ENCODE measurements at regions not wholly inside any gene's neighbourhood (a gene's known extent, or its start where the extent isn't known, plus 50 kb on each side); places are given as distances from the start of the nearest gene placed in this dataset.

- no TSS peak for BruUV-seq (replicated peaks)
- peaks cover 13% of the 10 kb centered on the region for H3K9me3 ChIP-seq
- POLR2A ChIA-PET, result no interaction called here
- no peaks in the 10 kb centered on the region for H3K27me3 ChIP-seq (replicated peaks; ENCODE audit: control insufficient read depth, insufficient read depth, low read length)
- Mint-ChIP-seq H3K4me3 (ENCODE audit: unreplicated experiment) (no peak overlapping the region), H3K27me3 (ENCODE audit: insufficient read depth, unreplicated experiment) (no peaks in the 10 kb centered on the region), H3K36me3 (ENCODE audit: insufficient read depth, unreplicated experiment) (no peaks in the 10 kb centered on the region), H3K27ac (ENCODE audit: unreplicated experiment) (no peak overlapping the region), H3K9me3 (ENCODE audit: unreplicated experiment) (peaks cover 26% of the 10 kb centered on the region), H3K4me1 (ENCODE audit: low read depth, unreplicated experiment) (no peaks in the 10 kb centered on the region)
- intact Hi-C loops (cut with micrococcal nuclease; ENCODE audit: unreplicated experiment), result no loop called here
- H3K4me1 ChIP-seq, result no peaks in the 10 kb centered on the region
- TF ChIP-seq CTCF (IDR thresholded peaks at IDR 0.05; ENCODE audit: insufficient read depth in 1 of 2, low read depth in 1 of 2, low read length in 1 of 2, severe bottlenecking in 1 of 2, unreplicated experiment in 1 of 2), result no peak
- CTCF ChIA-PET, result no interaction called here
- no peak overlapping the region for H3K4me3 ChIP-seq (ENCODE audit: low read depth, low read length)
- no peak for DNase-seq
- no peaks in the 10 kb centered on the region for H3K36me3 ChIP-seq (ENCODE audit: control insufficient read depth, insufficient read depth, low read length)
Measured at GRCh38 chr12:46617167-46617566, 208.6 kb downstream of the SLC38A4 start.

- no peaks in the 10 kb centered on the region for H3K4me1 Mint-ChIP-seq (ENCODE audit: low read depth, unreplicated experiment)
- BruUV-seq (replicated peaks), result no TSS peak
- no peak overlapping the region for H3K4me3 ChIP-seq (ENCODE audit: low read depth, low read length)
- H3K27me3 Mint-ChIP-seq (ENCODE audit: insufficient read depth, unreplicated experiment), result no peaks in the 10 kb centered on the region
- peaks cover 14% of the 10 kb centered on the region for H3K9me3 ChIP-seq
- intact Hi-C loops (cut with micrococcal nuclease; ENCODE audit: unreplicated experiment), result no loop called here
- no peak overlapping the region for H3K4me3 Mint-ChIP-seq (ENCODE audit: unreplicated experiment)
- TF ChIP-seq CTCF (IDR thresholded peaks at IDR 0.05; ENCODE audit: insufficient read depth in 1 of 2, low read depth in 1 of 2, low read length in 1 of 2, severe bottlenecking in 1 of 2, unreplicated experiment in 1 of 2), result no peak
- 0 out of 2 replicates have a peak, but pooled peaks cover 3% of the 10 kb centered on the region for H3K4me1 ChIP-seq
- H3K27ac Mint-ChIP-seq (ENCODE audit: unreplicated experiment), result no peak overlapping the region
- CTCF ChIA-PET, result no interaction called here
- H3K36me3 Mint-ChIP-seq (ENCODE audit: insufficient read depth, unreplicated experiment), result no peaks in the 10 kb centered on the region
- no peak for DNase-seq
- POLR2A ChIA-PET, result no interaction called here
- no peaks in the 10 kb centered on the region for H3K27me3 ChIP-seq (replicated peaks; ENCODE audit: control insufficient read depth, insufficient read depth, low read length)
- peaks cover 4% of the 10 kb centered on the region for H3K9me3 Mint-ChIP-seq (ENCODE audit: unreplicated experiment)
- H3K36me3 ChIP-seq (ENCODE audit: control insufficient read depth, insufficient read depth, low read length), result no peaks in the 10 kb centered on the region
Measured at GRCh38 chr12:46610754-46611153, 215.0 kb downstream of the SLC38A4 start.

- ChIA-PET CTCF (no interaction called here), POLR2A (no interaction called here)
- Mint-ChIP-seq H3K27ac (ENCODE audit: unreplicated experiment) (no peak overlapping the region), H3K36me3 (ENCODE audit: insufficient read depth, unreplicated experiment) (no peaks in the 10 kb centered on the region), H3K9me3 (ENCODE audit: unreplicated experiment) (peaks cover 10% of the 10 kb centered on the region), H3K4me1 (ENCODE audit: low read depth, unreplicated experiment) (no peaks in the 10 kb centered on the region), H3K4me3 (ENCODE audit: unreplicated experiment) (no peak overlapping the region), H3K27me3 (ENCODE audit: insufficient read depth, unreplicated experiment) (no peaks in the 10 kb centered on the region)
- H3K36me3 ChIP-seq (ENCODE audit: control insufficient read depth, insufficient read depth, low read length), result no peaks in the 10 kb centered on the region
- DNase-seq, result no peak
- H3K9me3 ChIP-seq, result peaks cover 10% of the 10 kb centered on the region
- BruUV-seq (replicated peaks), result no TSS peak
- no peaks in the 10 kb centered on the region for H3K27me3 ChIP-seq (replicated peaks; ENCODE audit: control insufficient read depth, insufficient read depth, low read length)
- intact Hi-C loops (cut with micrococcal nuclease; ENCODE audit: unreplicated experiment), result no loop called here
- H3K4me3 ChIP-seq (ENCODE audit: low read depth, low read length), result no peak overlapping the region
- no peak for TF ChIP-seq CTCF (IDR thresholded peaks at IDR 0.05; ENCODE audit: insufficient read depth in 1 of 2, low read depth in 1 of 2, low read length in 1 of 2, severe bottlenecking in 1 of 2, unreplicated experiment in 1 of 2)
- 0 out of 2 replicates have a peak, but pooled peaks cover 3% of the 10 kb centered on the region for H3K4me1 ChIP-seq
Measured at GRCh38 chr12:46609674-46610073, 216.1 kb downstream of the SLC38A4 start.
